Activated CD4-positive, alpha-beta T cell treated with anti-CD3 and anti-CD28 coated beads for 4 hours (primary cell): ENCODE measurements at regions not wholly inside any gene's neighbourhood (a gene's known extent, or its start where the extent isn't known, plus 50 kb on each side); places are given as distances from the start of the nearest gene placed in this dataset.
"Not testable (repeated sequence)": the region's sequence is repeated elsewhere in the genome, so short reads cannot be mapped to it uniquely, and the experiment has no call there.

Source experiments
- DNase-seq, 2 donors: peaks; one replicate each; pipeline ENCODE4 v3.0.0-alpha.2; 2020

GRCh38 chr2:19089476-19089875 lies 268.9 kb downstream of the OSR1 start:
- not testable (repeated sequence) for DNase-seq

- no peak for DNase-seq
Observed at GRCh38 chr2:19086231-19086651, 272.2 kb downstream of the OSR1 start.

- no peak for DNase-seq
Observed at GRCh38 chr2:19078709-19079108, 279.7 kb downstream of the OSR1 start.

- no peak for DNase-seq
Observed at GRCh38 chr2:19073522-19073921, 284.9 kb downstream of the OSR1 start.

GRCh38 chr2:19072161-19072560 lies 286.3 kb downstream of the OSR1 start:
- no peak for DNase-seq

GRCh38 chr2:19070886-19071285 lies 287.5 kb downstream of the OSR1 start:
- DNase-seq, result no peak

GRCh38 chr2:19068206-19068605 lies 290.2 kb downstream of the OSR1 start:
- no peak for DNase-seq

GRCh38 chr2:19062370-19062769 lies 296.1 kb downstream of the OSR1 start:
- DNase-seq, result no peak

- no peak for DNase-seq
Observed at GRCh38 chr2:19059076-19059475, 299.3 kb downstream of the OSR1 start.

- DNase-seq, result no peak
Observed at GRCh38 chr2:19051203-19051831, 307.1 kb downstream of the OSR1 start.

GRCh38 chr2:19050354-19050753 lies 308.1 kb downstream of the OSR1 start:
- no peak for DNase-seq

GRCh38 chr2:19048593-19049266 lies 309.7 kb downstream of the OSR1 start:
- no peak for DNase-seq

GRCh38 chr2:19046986-19047780 lies 311.2 kb downstream of the OSR1 start:
- no peak for DNase-seq

GRCh38 chr2:19045151-19045550 lies 313.3 kb downstream of the OSR1 start:
- DNase-seq, result no peak

- DNase-seq, result no peak
Observed at GRCh38 chr2:19043893-19044292, 314.5 kb downstream of the OSR1 start.

- DNase-seq, result no peak
Observed at GRCh38 chr2:19041434-19042041, 316.9 kb downstream of the OSR1 start.

GRCh38 chr2:19038071-19039015 lies 320.1 kb downstream of the OSR1 start:
- no peak for DNase-seq

- no peak for DNase-seq
Observed at GRCh38 chr2:19036091-19036490, 322.3 kb downstream of the OSR1 start.

- DNase-seq, result no peak
Observed at GRCh38 chr2:19035238-19035637, 323.2 kb downstream of the OSR1 start.

- DNase-seq, result no peak
Observed at GRCh38 chr2:19033240-19033639, 325.2 kb downstream of the OSR1 start.

GRCh38 chr2:19031642-19032041 lies 326.8 kb downstream of the OSR1 start:
- no peak for DNase-seq

- no peak for DNase-seq
Observed at GRCh38 chr2:19029655-19030054, 328.8 kb downstream of the OSR1 start.
